ENCODE measurements at regions not wholly inside any gene's neighbourhood (a gene's known extent, or its start where the extent isn't known, plus 50 kb on each side); places are given as distances from the start of the nearest gene placed in this dataset.

DNA sequence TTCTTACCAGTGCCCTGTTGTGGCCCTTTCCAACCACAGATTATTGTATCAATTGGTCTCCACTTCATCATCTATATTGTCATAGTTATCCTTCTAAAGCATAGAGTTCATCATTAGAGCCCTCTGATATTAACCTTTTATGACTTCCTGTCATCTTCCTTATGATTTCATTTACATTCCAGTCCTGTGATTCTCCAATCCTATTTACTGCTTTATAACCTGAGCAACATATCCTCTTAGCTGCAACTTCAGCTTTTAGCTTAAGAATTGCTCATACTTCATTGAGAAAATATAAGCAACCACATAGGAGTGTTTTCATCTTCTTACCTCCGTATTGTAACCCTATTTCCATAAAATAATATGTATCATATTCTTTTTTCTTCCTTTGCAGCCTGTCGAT lies 252.6 kb upstream of the CENPE start:
- POLR2A ChIA-PET = no interaction called here

DNA sequence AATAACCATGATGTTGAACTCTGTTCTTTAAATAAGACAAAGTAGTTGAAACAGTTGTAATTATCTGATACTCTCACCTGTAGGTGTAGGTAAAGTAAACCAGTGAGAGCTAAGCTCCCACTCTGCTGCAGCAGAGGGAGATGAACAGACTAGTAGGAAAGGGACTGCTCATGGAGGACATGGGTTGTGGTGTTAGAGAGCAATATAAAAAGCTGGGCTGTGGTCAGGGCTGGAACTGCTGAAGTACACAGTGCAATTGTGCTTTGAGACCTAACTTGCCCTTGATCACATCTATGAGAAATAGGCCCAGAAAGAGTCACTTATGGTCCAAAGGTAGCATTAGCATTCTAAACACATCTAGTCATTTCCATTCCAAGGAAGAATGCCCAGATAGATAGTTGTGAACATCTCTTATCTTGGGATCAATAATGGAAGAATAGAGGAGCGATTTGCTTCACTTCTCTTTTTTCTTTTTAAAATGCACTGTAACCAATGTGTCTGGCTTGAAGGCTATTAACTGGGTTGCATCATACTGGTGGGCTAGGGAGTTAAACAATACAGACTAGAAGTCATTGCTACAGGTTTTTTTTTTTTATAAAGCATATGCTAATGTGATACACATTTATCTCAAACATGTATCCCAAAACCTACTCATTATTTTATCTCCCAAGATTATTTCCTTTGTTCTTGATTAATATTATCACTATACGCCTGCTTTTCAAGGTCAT lies 251.3 kb upstream of the CENPE start:
- DNase-seq (ENCODE audit: extremely low spot score) = no peak
- CTCF ChIA-PET = no interaction called here

More for the DNA sequence above, 252.6 kb upstream of the CENPE start:
- no peak for TF ChIP-seq CTBP1 (IDR thresholded peaks at IDR 0.05; ENCODE audit: borderline replicate concordance)
- no peak for TF ChIP-seq FOXA1 (IDR thresholded peaks at IDR 0.05)
- no peak for TF ChIP-seq TARDBP (IDR thresholded peaks at IDR 0.05)
- TF ChIP-seq LEF1 (IDR thresholded peaks at IDR 0.05; ENCODE audit: borderline replicate concordance) = no peak
- no peak for TF ChIP-seq SP1 (IDR thresholded peaks at IDR 0.05)
- no peak for TF ChIP-seq NFRKB (IDR thresholded peaks at IDR 0.05)
- no peak for TF ChIP-seq BHLHE40 (IDR thresholded peaks at IDR 0.05; ENCODE audit: borderline replicate concordance)
- TF ChIP-seq, protein P1, sequence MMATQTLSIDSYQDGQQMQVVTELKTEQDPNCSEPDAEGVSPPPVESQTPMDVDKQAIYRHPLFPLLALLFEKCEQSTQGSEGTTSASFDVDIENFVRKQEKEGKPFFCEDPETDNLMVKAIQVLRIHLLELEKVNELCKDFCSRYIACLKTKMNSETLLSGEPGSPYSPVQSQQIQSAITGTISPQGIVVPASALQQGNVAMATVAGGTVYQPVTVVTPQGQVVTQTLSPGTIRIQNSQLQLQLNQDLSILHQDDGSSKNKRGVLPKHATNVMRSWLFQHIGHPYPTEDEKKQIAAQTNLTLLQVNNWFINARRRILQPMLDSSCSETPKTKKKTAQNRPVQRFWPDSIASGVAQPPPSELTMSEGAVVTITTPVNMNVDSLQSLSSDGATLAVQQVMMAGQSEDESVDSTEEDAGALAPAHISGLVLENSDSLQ (IDR thresholded peaks at IDR 0.05) = no peak
- no peak for TF ChIP-seq FOXM1 (IDR thresholded peaks at IDR 0.05; ENCODE audit: borderline replicate concordance)
- no peak for TF ChIP-seq FOXK2 (IDR thresholded peaks at IDR 0.05)
- no peak for TF ChIP-seq ELF4 (IDR thresholded peaks at IDR 0.05)
- TF ChIP-seq L3MBTL2 (conservative IDR thresholded peaks at IDR 0.05) = no peak
- TF ChIP-seq SUZ12 (IDR thresholded peaks at IDR 0.05) = no peak
- no peak for TF ChIP-seq HDGF (IDR thresholded peaks at IDR 0.05; ENCODE audit: borderline replicate concordance)
- TF ChIP-seq ZNF384 (IDR thresholded peaks at IDR 0.05) = no peak
- TF ChIP-seq ARNT (IDR thresholded peaks at IDR 0.05) = no peak
- DNase-seq (ENCODE audit: extremely low spot score) = no peak
- CTCF ChIA-PET = no interaction called here

DNA sequence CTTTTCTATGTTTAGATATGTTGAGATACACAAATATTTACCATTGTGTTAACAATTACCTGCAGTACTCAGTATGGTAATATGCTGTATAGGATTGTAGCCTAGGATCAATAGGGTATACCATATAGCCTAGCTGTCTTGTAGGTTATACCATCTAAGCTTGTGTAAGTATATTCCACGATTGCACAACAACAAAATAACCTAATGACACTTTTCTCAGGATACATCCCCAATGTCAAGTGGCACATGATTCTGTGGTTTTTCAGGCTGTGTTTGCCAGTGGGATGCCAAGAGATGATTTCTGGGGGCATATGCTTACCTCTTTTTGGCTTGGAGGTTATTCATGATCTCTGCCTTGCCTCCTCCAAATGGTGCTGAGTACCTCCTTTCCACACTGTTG lies 247.2 kb upstream of the CENPE start:
- POLR2A ChIA-PET = no interaction called here
- TF ChIP-seq HDGF (IDR thresholded peaks at IDR 0.05; ENCODE audit: borderline replicate concordance) (no peak), BHLHE40 (IDR thresholded peaks at IDR 0.05; ENCODE audit: borderline replicate concordance) (no peak), SUZ12 (IDR thresholded peaks at IDR 0.05) (no peak), ZNF384 (IDR thresholded peaks at IDR 0.05) (no peak), ARNT (IDR thresholded peaks at IDR 0.05) (no peak), NFRKB (IDR thresholded peaks at IDR 0.05) (no peak), TARDBP (IDR thresholded peaks at IDR 0.05) (no peak)
- no peak for DNase-seq (ENCODE audit: extremely low spot score)
- CTCF ChIA-PET = no interaction called here

More for the DNA sequence above, 251.3 kb upstream of the CENPE start:
- POLR2A ChIA-PET = no interaction called here
- TF ChIP-seq SUZ12 (IDR thresholded peaks at IDR 0.05) = no peak
- TF ChIP-seq BHLHE40 (IDR thresholded peaks at IDR 0.05; ENCODE audit: borderline replicate concordance) = no peak
- TF ChIP-seq NFRKB (IDR thresholded peaks at IDR 0.05) = no peak
- TF ChIP-seq ARNT (IDR thresholded peaks at IDR 0.05) = no peak
- TF ChIP-seq CTBP1 (IDR thresholded peaks at IDR 0.05; ENCODE audit: borderline replicate concordance) = no peak
- no peak for TF ChIP-seq FOXA1 (IDR thresholded peaks at IDR 0.05)
- TF ChIP-seq ZNF384 (IDR thresholded peaks at IDR 0.05) = no peak
- TF ChIP-seq SP1 (IDR thresholded peaks at IDR 0.05) = no peak
- no peak for TF ChIP-seq LEF1 (IDR thresholded peaks at IDR 0.05; ENCODE audit: borderline replicate concordance)

DNA sequence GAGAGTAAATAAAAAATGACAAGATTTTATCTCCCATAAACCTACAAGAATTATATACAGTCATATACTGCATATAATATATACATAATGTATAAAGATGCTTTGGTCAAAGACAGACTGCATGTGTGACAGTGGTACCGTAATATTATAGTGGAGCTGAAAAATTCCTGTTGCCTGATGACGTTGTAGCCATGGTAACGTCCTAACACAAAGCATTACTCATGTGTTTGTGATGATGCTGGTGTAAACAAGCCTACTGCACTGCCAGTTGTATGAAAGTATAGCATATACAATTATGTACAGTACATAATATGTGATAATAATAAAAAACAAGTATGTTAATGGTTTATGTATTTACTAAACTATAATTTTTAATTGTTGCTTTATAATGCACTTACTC lies 245.2 kb upstream of the CENPE start:
- TF ChIP-seq FOXA1 (IDR thresholded peaks at IDR 0.05) (no peak), ARNT (IDR thresholded peaks at IDR 0.05) (no peak), TARDBP (IDR thresholded peaks at IDR 0.05) (no peak), SP1 (IDR thresholded peaks at IDR 0.05) (no peak), FOXM1 (IDR thresholded peaks at IDR 0.05; ENCODE audit: borderline replicate concordance) (no peak), HDGF (IDR thresholded peaks at IDR 0.05; ENCODE audit: borderline replicate concordance) (no peak), L3MBTL2 (conservative IDR thresholded peaks at IDR 0.05) (no peak), NFRKB (IDR thresholded peaks at IDR 0.05) (no peak), ZNF384 (IDR thresholded peaks at IDR 0.05) (no peak), BHLHE40 (IDR thresholded peaks at IDR 0.05; ENCODE audit: borderline replicate concordance) (no peak), ELF4 (IDR thresholded peaks at IDR 0.05) (no peak), LEF1 (IDR thresholded peaks at IDR 0.05; ENCODE audit: borderline replicate concordance) (no peak), SUZ12 (IDR thresholded peaks at IDR 0.05) (no peak), FOXK2 (IDR thresholded peaks at IDR 0.05) (no peak), CTBP1 (IDR thresholded peaks at IDR 0.05; ENCODE audit: borderline replicate concordance) (no peak)
- TF ChIP-seq, protein P1 (IDR thresholded peaks at IDR 0.05) = no peak
- CTCF ChIA-PET = no interaction called here
- DNase-seq (ENCODE audit: extremely low spot score) = no peak
- POLR2A ChIA-PET = no interaction called here

DNA sequence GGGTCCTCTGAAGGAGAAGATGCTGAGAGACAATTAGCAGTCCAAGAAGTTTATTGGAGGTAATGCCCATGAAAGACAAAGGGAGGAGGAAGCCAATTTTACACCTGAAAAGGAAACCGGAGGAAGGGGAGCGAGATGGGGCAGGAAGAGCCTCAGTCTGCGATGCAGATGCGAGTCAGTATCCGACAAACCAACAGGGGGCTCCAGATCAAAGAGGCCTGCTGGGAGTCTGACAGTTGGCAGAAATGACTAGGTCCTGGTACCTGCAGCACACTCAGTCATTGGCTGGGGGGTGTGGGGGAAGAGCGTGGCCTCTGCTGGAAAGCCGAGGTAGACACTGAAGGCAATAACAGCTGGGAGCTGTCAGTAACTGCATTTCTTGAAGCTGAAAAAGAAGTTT lies 231.1 kb upstream of the CENPE start:
- ChIA-PET POLR2A (no interaction called here), CTCF (no interaction called here)
- DNase-seq (ENCODE audit: extremely low spot score) = peak; percentile 33
- no peak for TF ChIP-seq CTBP1 (IDR thresholded peaks at IDR 0.05; ENCODE audit: borderline replicate concordance)
- no peak for TF ChIP-seq LEF1 (IDR thresholded peaks at IDR 0.05; ENCODE audit: borderline replicate concordance)
- no peak for TF ChIP-seq SP1 (IDR thresholded peaks at IDR 0.05)
- no peak for TF ChIP-seq TARDBP (IDR thresholded peaks at IDR 0.05)
- TF ChIP-seq FOXA1 (IDR thresholded peaks at IDR 0.05) = no peak
- no peak for TF ChIP-seq BHLHE40 (IDR thresholded peaks at IDR 0.05; ENCODE audit: borderline replicate concordance)
- no peak for TF ChIP-seq SUZ12 (IDR thresholded peaks at IDR 0.05)
- TF ChIP-seq FOXM1 (IDR thresholded peaks at IDR 0.05; ENCODE audit: borderline replicate concordance) = no peak
- no peak for TF ChIP-seq ELF4 (IDR thresholded peaks at IDR 0.05)
- TF ChIP-seq NFRKB (IDR thresholded peaks at IDR 0.05) = no peak
- TF ChIP-seq, protein P1 (IDR thresholded peaks at IDR 0.05) = no peak
- no peak for TF ChIP-seq ZNF384 (IDR thresholded peaks at IDR 0.05)
- TF ChIP-seq HDGF (IDR thresholded peaks at IDR 0.05; ENCODE audit: borderline replicate concordance) = no peak
- no peak for TF ChIP-seq L3MBTL2 (conservative IDR thresholded peaks at IDR 0.05)
- no peak for TF ChIP-seq FOXK2 (IDR thresholded peaks at IDR 0.05)
- no peak for TF ChIP-seq ARNT (IDR thresholded peaks at IDR 0.05)

DNA sequence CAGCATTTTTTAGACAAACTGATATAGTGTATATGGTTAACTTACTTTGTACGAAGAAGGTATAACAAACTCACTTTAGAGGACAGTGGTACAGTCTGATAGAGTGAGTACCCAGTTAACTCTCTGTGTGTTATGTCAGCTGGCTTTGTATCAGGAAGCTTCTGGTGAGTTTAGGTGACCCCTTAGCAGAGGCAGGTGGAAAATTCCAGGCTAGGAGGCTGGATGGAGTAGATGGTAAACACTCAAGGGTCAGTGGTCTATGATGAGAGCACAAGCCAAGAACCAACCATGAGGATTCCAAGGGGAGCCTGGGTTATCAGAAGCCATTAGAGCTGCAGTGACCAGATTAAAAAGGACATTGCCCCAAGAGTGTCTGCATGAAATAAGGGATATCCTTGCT lies 227.3 kb upstream of the CENPE start:
- DNase-seq (ENCODE audit: extremely low spot score) = no peak
- ChIA-PET CTCF (no interaction called here), POLR2A (no interaction called here)
- TF ChIP-seq L3MBTL2 (conservative IDR thresholded peaks at IDR 0.05) = no peak

Measured in HEK293T (cell line).